Neuronal stem cell (in vitro differentiated cells): ENCODE measurements at regions not wholly inside any gene's neighbourhood (a gene's known extent, or its start where the extent isn't known, plus 50 kb on each side); places are given as distances from the start of the nearest gene placed in this dataset.

Experiments used
- DNase-seq: peaks from one replicate; pipeline ENCODE4 v3.0.0-alpha.2; 2013; ENCODE audit warnings: low spot score
- H2AFZ ChIP-seq: one replicate; pipeline ENCODE4 v1.6.1; 2013; ENCODE audit warnings: mild to moderate bottlenecking, low read length, inconsistent platforms
- H2AK5ac ChIP-seq: 2 replicates; pipeline ENCODE4 v1.6.1; 2013; ENCODE audit warnings: low read depth, mild to moderate bottlenecking, inconsistent platforms, low read length, moderate library complexity, mixed read lengths
- H2BK120ac ChIP-seq: 2 replicates; pipeline ENCODE4 v1.6.1; 2013; ENCODE audit warnings: low read depth, mild to moderate bottlenecking, inconsistent platforms, low read length, moderate library complexity, mixed read lengths
- H2BK12ac ChIP-seq: one replicate; pipeline ENCODE4 v1.6.1; 2013; ENCODE audit warnings: low read length, inconsistent platforms
- H2BK15ac ChIP-seq: 2 replicates; pipeline ENCODE4 v1.6.1; 2013; ENCODE audit warnings: mild to moderate bottlenecking, low read length, inconsistent platforms, mixed read lengths
- H2BK5ac ChIP-seq: one replicate; pipeline ENCODE4 v1.6.1; 2013; ENCODE audit warnings: inconsistent platforms, mild to moderate bottlenecking, low read length, moderate library complexity
- H3K14ac ChIP-seq: one replicate; pipeline ENCODE4 v1.6.1; 2013; ENCODE audit warnings: low read length, inconsistent platforms
- H3K18ac ChIP-seq: 2 replicates; pipeline ENCODE4 v1.6.1; 2013; ENCODE audit warnings: low read length, inconsistent platforms
- H3K23ac ChIP-seq: 2 replicates; pipeline ENCODE4 v1.6.1; 2013; ENCODE audit warnings: low read depth, mild to moderate bottlenecking, mixed read lengths, low read length, inconsistent platforms; ENCODE audit not compliant: poor library complexity
- H3K27ac ChIP-seq: replicated peaks from 3 replicates; pipeline ENCODE4 v1.5.1; 2013; ENCODE audit warnings: low read length, inconsistent platforms
- H3K27me3 ChIP-seq, 3 experiments: 2 replicates each; pipeline ENCODE4 v1.6.1; 2013; ENCODE audit warnings: low read length in 3 of 3, mild to moderate bottlenecking in 2 of 3, inconsistent platforms in 1 of 3, low read depth in 1 of 3, mixed read lengths in 1 of 3, moderate library complexity in 1 of 3; ENCODE audit not compliant: control insufficient read depth in 3 of 3, insufficient read depth in 3 of 3
- H3K36me3 ChIP-seq, 2 donors: replicated peaks in 1 of 2; 2 replicates each; pipeline ENCODE4 v1.6.1; 2013; ENCODE audit warnings: low read length in 2 of 2; ENCODE audit not compliant: control insufficient read depth in 2 of 2, insufficient read depth in 2 of 2
- H3K4ac ChIP-seq: 2 replicates; pipeline ENCODE4 v1.6.1; 2013; ENCODE audit warnings: inconsistent platforms, mild to moderate bottlenecking, low read length, moderate library complexity
- H3K4me1 ChIP-seq, 2 donors: 1 replicate in 1 of 2; 2 replicates in 1 of 2; pipeline ENCODE4 v1.6.1; 2013; ENCODE audit warnings: low read length in 2 of 2, low read depth in 1 of 2; ENCODE audit not compliant: control insufficient read depth in 2 of 2, insufficient read depth in 1 of 2
- H3K4me2 ChIP-seq: one replicate; pipeline ENCODE4 v1.6.1; 2013; ENCODE audit warnings: mild to moderate bottlenecking, low read length, inconsistent platforms; ENCODE audit not compliant: insufficient read depth, poor library complexity, severe bottlenecking
- H3K4me3 ChIP-seq, 2 donors: 2 replicates each; pipeline ENCODE4 v1.5.1; 2013; ENCODE audit warnings: low read length in 2 of 2, mild to moderate bottlenecking in 2 of 2, inconsistent platforms in 1 of 2, moderate library complexity in 1 of 2
- H3K79me1 ChIP-seq: one replicate; pipeline ENCODE4 v1.6.1; 2013; ENCODE audit warnings: low read depth, mild to moderate bottlenecking, inconsistent platforms, low read length, moderate library complexity
- H3K9ac ChIP-seq: one replicate; pipeline ENCODE4 v1.6.1; 2013; ENCODE audit warnings: mild to moderate bottlenecking, low read depth, low read length, inconsistent platforms; ENCODE audit not compliant: poor library complexity
- H3K9me3 ChIP-seq, 2 donors: replicated peaks in 1 of 2; 2 replicates each; pipeline versions ENCODE3 to v1.6.1; 2013; ENCODE audit warnings: low read length in 2 of 2, mild to moderate bottlenecking in 2 of 2, inconsistent platforms in 1 of 2, low read depth in 1 of 2, mixed read lengths in 1 of 2, moderate library complexity in 1 of 2; ENCODE audit not compliant: control insufficient read depth in 2 of 2, insufficient read depth in 1 of 2
- H4K8ac ChIP-seq: one replicate; pipeline ENCODE4 v1.6.1; 2013; ENCODE audit warnings: low read depth, mild to moderate bottlenecking, inconsistent platforms, low read length, moderate library complexity
- H4K91ac ChIP-seq: one replicate; pipeline ENCODE4 v1.6.1; 2013; ENCODE audit warnings: low read length, low read depth, mild to moderate bottlenecking, inconsistent platforms; ENCODE audit not compliant: poor library complexity
- WGBS, 2 donors: extraction: QIAGEN DNeasy Blood & Tissue Kit; methylation state at CpG; one replicate each; pipeline ENCODE4 v1.1.7; 2013; ENCODE audit warnings: missing lambda C conversion rate in 2 of 2, mixed read lengths in 1 of 2; ENCODE audit not compliant: insufficient read length in 2 of 2, insufficient replicate concordance in 1 of 2; ENCODE audit errors: extremely low coverage in 2 of 2; 5-methylcytosine and 5-hydroxymethylcytosine counted together

- WGBS, 2 donors, result no CpG with 5 or more reads among the region's 4 CpGs
- Histone ChIP-seq H4K8ac (no peak overlapping the region), H3K23ac (no peak overlapping the region), H2BK120ac (no peak overlapping the region), H3K4me3 (no peak overlapping the region), H2BK5ac (no peak overlapping the region), H3K4ac (no peak overlapping the region), H3K79me1 (no peaks in the 10 kb centered on the region), H4K91ac (peak overlapping the region; percentile 56), H3K14ac (no peak overlapping the region), H3K9ac (no peak overlapping the region), H2BK12ac (no peak overlapping the region), H3K27ac (no peak overlapping the region), H3K18ac (no peak overlapping the region), H3K4me1 (peaks cover 0 to 3% of the 10 kb centered on the region in 2 donors), H2AFZ (no peak overlapping the region), H3K36me3 (no peaks in the 10 kb centered on the region), H2BK15ac (no peak overlapping the region), H3K9me3 (no peaks in the 10 kb centered on the region), H2AK5ac (no peak overlapping the region), H3K27me3 (peaks cover 0 to 11% (median 0%) of the 10 kb centered on the region in 3 experiments), H3K4me2 (no peak overlapping the region)
- no peak for DNase-seq
Observed at GRCh38 chr7:25967278-25968204, 184.5 kb upstream of the NFE2L3 start.

GRCh38 chr7:25968205-25968993 lies 183.6 kb upstream of the NFE2L3 start:
- Histone ChIP-seq H4K8ac (no peak overlapping the region), H3K18ac (no peak overlapping the region), H3K14ac (no peak overlapping the region), H2AK5ac (no peak overlapping the region), H3K4me1 (no peaks in the 10 kb centered on the region), H2BK12ac (no peak overlapping the region), H3K4me2 (no peak overlapping the region), H2BK15ac (no peak overlapping the region), H3K9me3 (no peaks in the 10 kb centered on the region), H2AFZ (no peak overlapping the region), H3K4me3 (no peak overlapping the region), H3K4ac (no peak overlapping the region), H2BK5ac (no peak overlapping the region), H3K23ac (no peak overlapping the region), H3K27ac (no peak overlapping the region), H3K27me3 (peaks cover 0 to 11% (median 0%) of the 10 kb centered on the region in 3 experiments), H3K9ac (no peak overlapping the region), H4K91ac (peak overlapping the region; percentile 56), H3K36me3 (no peaks in the 10 kb centered on the region), H3K79me1 (no peaks in the 10 kb centered on the region), H2BK120ac (no peak overlapping the region)
- WGBS, 2 donors, result no CpG with 5 or more reads among the region's 24 CpGs
- no peak for DNase-seq

- Histone ChIP-seq H2BK120ac (no peak overlapping the region), H2BK5ac (no peak overlapping the region), H3K27ac (no peak overlapping the region), H3K4me1 (no peaks in the 10 kb centered on the region), H2AFZ (no peak overlapping the region), H3K18ac (no peak overlapping the region), H2BK15ac (no peak overlapping the region), H4K8ac (no peak overlapping the region), H3K4ac (no peak overlapping the region), H3K4me2 (no peak overlapping the region), H3K9ac (no peak overlapping the region), H3K79me1 (no peaks in the 10 kb centered on the region), H3K36me3 (no peaks in the 10 kb centered on the region), H2AK5ac (no peak overlapping the region), H3K14ac (no peak overlapping the region), H4K91ac (no peak overlapping the region), H3K9me3 (no peaks in the 10 kb centered on the region), H3K27me3 (peaks cover 0 to 5% (median 0%) of the 10 kb centered on the region in 3 experiments), H3K23ac (no peak overlapping the region), H3K4me3 (no peak overlapping the region), H2BK12ac (no peak overlapping the region)
- no peak for DNase-seq
- 100% methylated on average over 1 of the region's 4 CpGs; no CpG with 5 or more reads in 1 of the 2 donors for WGBS, 2 donors
Observed at GRCh38 chr7:25970356-25970755, 181.6 kb upstream of the NFE2L3 start.

- H3K4me3 ChIP-seq, result no peak overlapping the region
- H3K14ac ChIP-seq, result no peak overlapping the region
- H3K36me3 ChIP-seq, result no peaks in the 10 kb centered on the region
- H4K91ac ChIP-seq, result no peak overlapping the region
- no peak overlapping the region for H2BK12ac ChIP-seq
- no peak overlapping the region for H3K23ac ChIP-seq
- H3K9ac ChIP-seq, result no peak overlapping the region
- peaks cover 0 to 5% (median 0%) of the 10 kb centered on the region in 3 experiments for H3K27me3 ChIP-seq
- H3K79me1 ChIP-seq, result no peaks in the 10 kb centered on the region
- no peaks in the 10 kb centered on the region for H3K4me1 ChIP-seq
- H2BK15ac ChIP-seq, result no peak overlapping the region
- no peak overlapping the region for H2AFZ ChIP-seq
- no peaks in the 10 kb centered on the region for H3K9me3 ChIP-seq
- no peak overlapping the region for H2BK120ac ChIP-seq
- no peak overlapping the region for H3K4ac ChIP-seq
- H2AK5ac ChIP-seq, result no peak overlapping the region
- DNase-seq, result no peak
- no peak overlapping the region for H3K4me2 ChIP-seq
- no peak overlapping the region for H3K18ac ChIP-seq
- no peak overlapping the region for H3K27ac ChIP-seq
- H4K8ac ChIP-seq, result no peak overlapping the region
- WGBS, 2 donors, result no CpG with 5 or more reads among the region's 5 CpGs
- no peak overlapping the region for H2BK5ac ChIP-seq
Observed at GRCh38 chr7:25970911-25971310, 181.1 kb upstream of the NFE2L3 start.
